ENCODE measurements at regions not wholly inside any gene's neighbourhood (a gene's known extent, or its start where the extent isn't known, plus 50 kb on each side); places are given as distances from the start of the nearest gene placed in this dataset.
A peak's percentile ranks its signal among the peaks of the same experiment; 100 is the strongest.

GRCh38 chr6:16933532-16933931, 168.3 kb upstream of the STMND1 start:
- peaks cover 4% of the 10 kb centered on the region for H3K4me1 Mint-ChIP-seq

More at GRCh38 chr6:16933532-16933931, 168.3 kb upstream of the STMND1 start:
- DNase-seq (ENCODE audit: low spot score) (no peak), ATAC-seq (no peak)
- no peak overlapping the region for H3K4me2 ChIP-seq
- no peaks in the 10 kb centered on the region for H4K20me1 ChIP-seq (replicated peaks; ENCODE audit: insufficient read depth)
- peak overlapping the region; percentile 17; the same call in 1 of the 2 replicates for H2AFZ ChIP-seq
- TF ChIP-seq EZH2 (IDR thresholded peaks at IDR 0.05; ENCODE audit: low read depth, unreplicated experiment) (no peak), ZNF462 (CRISPR knock-in tag; IDR thresholded peaks at IDR 0.05) (no peak), NANOG (IDR thresholded peaks at IDR 0.05; ENCODE audit: borderline replicate concordance) (no peak), ZNF114 (CRISPR knock-in tag; IDR thresholded peaks at IDR 0.05) (no peak), CREB1 (CRISPR knock-in tag; IDR thresholded peaks at IDR 0.05; ENCODE audit: low read depth) (no peak), ETS1 (IDR thresholded peaks at IDR 0.05) (no peak), STAT1 (IDR thresholded peaks at IDR 0.05; ENCODE audit: unreplicated experiment) (no peak), ZNF331 (CRISPR knock-in tag; IDR thresholded peaks at IDR 0.05; ENCODE audit: low read depth) (no peak), REST (IDR thresholded peaks at IDR 0.05; ENCODE audit: unreplicated experiment) (no peak), POLR2AphosphoS5 (IDR thresholded peaks at IDR 0.05; ENCODE audit: low read depth) (no peak), EZH2phosphoT487 (IDR thresholded peaks at IDR 0.05; ENCODE audit: unreplicated experiment) (no peak), CTCF (conservative IDR thresholded peaks at IDR 0.05; ENCODE audit: low read depth in 2 of 2) (no peak), JUNB (IDR thresholded peaks at IDR 0.05; ENCODE audit: unreplicated experiment) (no peak)
- H3K4me3 ChIP-seq, result no peak overlapping the region
- Mint-ChIP-seq H3K27me3 (ENCODE audit: insufficient read depth, low read depth, poor library complexity) (peaks cover 2% of the 10 kb centered on the region), H3K27ac (no peak overlapping the region), H3K9me3 (no peaks in the 10 kb centered on the region), H3K36me3 (ENCODE audit: low read depth) (no peaks in the 10 kb centered on the region), H3K4me3 (no peak overlapping the region)
- H3K27ac ChIP-seq (ENCODE audit: low read depth), result no peak overlapping the region
- no peaks in the 10 kb centered on the region for H3K27me3 ChIP-seq (ENCODE audit: insufficient read depth)
- no peaks in the 10 kb centered on the region for H3F3A ChIP-seq (replicated peaks; ENCODE audit: low read depth)
- no peaks in the 10 kb centered on the region for H3K9me2 ChIP-seq (ENCODE audit: insufficient read depth)
- H3K4me1 ChIP-seq (ENCODE audit: insufficient read depth), result peaks cover 4% of the 10 kb centered on the region; the same call in 1 of the 2 replicates
- H3K36me3 ChIP-seq (ENCODE audit: insufficient read depth), result no peaks in the 10 kb centered on the region
- H3K79me2 ChIP-seq (replicated peaks; ENCODE audit: insufficient read depth), result no peaks in the 10 kb centered on the region

Measured in GM23338 (cell line).